HG03280 (cell line): ENCODE measurements at regions not wholly inside any gene's neighbourhood (a gene's known extent, or its start where the extent isn't known, plus 50 kb on each side); places are given as distances from the start of the nearest gene placed in this dataset.

Source experiments
- ATAC-seq: cut with Tn5 transposase; IDR thresholded peaks from one replicate; pipeline ENCODE4 v1.9.1; 2021; ENCODE audit warnings: mild to moderate bottlenecking, moderate library complexity; ENCODE audit not compliant: unreplicated experiment

DNA sequence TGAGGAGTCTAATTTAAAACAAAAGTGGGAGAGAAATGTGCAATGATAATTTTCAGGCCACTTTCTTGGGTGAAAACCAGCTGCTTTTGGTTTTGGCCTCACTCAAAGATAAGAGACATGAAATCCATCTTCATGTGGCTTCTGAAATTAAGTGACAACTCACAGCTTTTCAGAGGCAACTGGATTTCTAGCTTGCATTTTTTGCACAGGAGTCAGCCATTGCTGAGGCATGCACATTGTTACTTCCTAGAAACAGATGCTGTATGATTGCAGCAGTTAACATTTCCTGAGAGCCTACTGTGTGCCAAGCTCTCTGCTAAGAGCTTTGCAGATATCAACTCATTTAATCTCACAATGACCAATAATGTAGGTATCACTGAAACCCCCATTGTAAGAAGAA lies 562.6 kb downstream of the NR2F1-AS1 start:
- ATAC-seq: no peak

DNA sequence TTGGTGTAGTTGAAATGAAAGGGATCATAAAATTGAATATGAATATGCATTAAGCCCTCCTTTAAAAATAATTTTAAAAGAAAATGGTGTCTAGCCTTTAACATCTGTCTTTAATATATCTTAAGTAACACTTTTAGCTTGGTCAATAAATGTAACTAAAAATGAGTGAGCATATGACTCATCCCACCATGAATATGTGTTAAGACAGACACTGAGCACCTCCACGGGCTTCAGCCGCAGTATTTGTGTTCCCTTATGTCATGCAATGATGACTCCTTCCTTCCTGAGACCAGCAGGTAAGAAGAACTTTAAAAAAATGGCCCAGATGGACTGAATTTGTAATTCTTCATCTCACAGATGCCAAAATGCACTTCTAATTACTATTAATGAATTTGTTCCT lies 563.2 kb downstream of the NR2F1-AS1 start:
- no peak for ATAC-seq

GRCh38 chr5:93017376-93017775 lies 563.6 kb downstream of the NR2F1-AS1 start:
- no peak for ATAC-seq

GRCh38 chr5:93010616-93011015 lies 570.4 kb downstream of the NR2F1-AS1 start:
- no peak for ATAC-seq

DNA sequence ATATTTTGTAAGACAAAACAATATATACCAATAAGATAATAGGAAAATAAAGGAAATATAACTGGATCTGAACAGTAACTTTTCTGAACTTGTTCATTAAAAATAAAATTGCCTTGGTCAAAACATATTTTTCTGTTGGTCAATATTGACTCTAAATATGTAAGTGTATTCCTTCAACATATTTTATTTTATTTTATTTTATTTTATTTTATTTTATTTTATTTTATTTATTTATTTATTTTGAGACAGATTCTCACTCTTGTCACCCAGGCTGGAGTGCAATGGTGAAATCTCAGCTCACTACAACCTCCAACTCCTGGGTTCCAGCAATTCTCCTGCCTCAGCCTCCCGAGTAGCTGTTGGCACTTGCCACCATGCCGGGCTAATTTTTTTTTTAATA lies 571.0 kb downstream of the NR2F1-AS1 start:
- ATAC-seq: no peak

DNA sequence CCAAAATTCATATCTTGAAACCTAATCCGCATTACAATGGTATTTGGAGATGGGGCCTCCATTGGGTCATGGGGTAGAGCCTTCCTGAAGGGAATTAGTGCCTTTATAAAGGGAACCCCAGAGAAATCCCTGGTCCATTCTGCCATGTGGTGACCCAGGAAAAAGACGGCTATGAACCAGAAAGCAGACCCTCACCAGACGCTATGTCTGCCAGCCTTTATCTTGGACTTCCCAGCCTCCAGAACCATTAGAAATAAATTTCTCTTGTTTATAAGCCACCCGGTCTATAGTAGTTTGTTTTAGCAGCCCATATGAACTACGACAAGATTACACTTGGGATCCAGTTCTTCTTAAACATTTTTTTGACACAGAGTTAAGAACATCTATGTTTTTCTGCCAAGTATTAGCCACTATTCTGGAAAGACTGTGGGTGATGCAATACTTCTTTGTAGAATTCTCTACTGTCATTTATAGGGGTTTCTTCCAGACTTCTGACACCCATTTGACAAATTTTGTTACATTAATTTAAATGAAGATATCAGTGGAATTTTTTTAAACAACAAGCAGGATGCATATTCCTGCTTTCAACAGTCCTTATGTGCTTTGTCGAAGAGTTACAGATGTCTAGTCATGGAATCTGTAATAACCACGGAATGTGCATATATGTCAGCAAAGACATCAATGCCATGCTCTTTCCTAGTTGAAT lies 572.4 kb downstream of the NR2F1-AS1 start:
- ATAC-seq: no peak

DNA sequence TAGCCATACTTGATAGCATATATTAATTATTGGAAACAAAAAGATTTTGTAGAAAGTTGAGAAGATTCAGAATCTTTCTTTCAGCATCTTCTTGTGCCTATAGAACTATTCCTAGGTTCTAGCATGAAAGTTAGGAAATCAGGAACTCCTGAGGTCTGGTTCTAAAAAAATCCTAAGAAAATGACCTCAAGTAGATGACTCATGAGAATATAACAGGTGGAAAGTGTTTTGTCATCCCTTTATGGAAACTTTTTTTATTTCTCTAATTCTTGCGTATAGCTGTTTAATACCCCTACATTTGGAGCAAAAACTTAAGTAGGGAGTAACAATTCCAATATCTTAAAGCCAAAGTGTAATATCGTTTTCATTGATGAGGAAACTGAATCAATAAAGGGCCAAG lies 574.1 kb downstream of the NR2F1-AS1 start:
- ATAC-seq: no peak

GRCh38 chr5:92998456-92998855 lies 582.6 kb downstream of the NR2F1-AS1 start:
- no peak for ATAC-seq

GRCh38 chr5:92994392-92994791 lies 586.6 kb downstream of the NR2F1-AS1 start:
- ATAC-seq: no peak

DNA sequence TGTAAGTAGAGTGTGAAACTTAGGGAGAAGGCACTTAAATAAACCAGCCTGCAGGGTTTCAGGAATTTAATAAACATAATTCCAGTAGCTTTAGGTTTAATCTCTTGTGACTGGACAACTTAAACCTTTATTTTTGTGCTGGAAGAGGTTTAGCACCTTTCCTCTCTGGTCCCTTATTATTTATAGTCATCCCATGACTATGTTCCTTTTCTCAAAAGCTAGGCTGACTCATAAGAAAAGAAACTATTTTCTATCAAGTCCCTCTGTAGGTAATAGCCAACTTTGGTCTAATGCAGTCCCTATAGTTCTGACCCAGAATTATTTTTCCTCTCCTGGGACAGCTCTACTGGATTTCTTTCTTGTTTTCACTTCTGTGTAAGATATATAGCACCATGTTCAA lies 588.9 kb downstream of the NR2F1-AS1 start:
- ATAC-seq: no peak

- no peak for ATAC-seq
Observed at GRCh38 chr5:92991581-92992067, 589.4 kb downstream of the NR2F1-AS1 start.

DNA sequence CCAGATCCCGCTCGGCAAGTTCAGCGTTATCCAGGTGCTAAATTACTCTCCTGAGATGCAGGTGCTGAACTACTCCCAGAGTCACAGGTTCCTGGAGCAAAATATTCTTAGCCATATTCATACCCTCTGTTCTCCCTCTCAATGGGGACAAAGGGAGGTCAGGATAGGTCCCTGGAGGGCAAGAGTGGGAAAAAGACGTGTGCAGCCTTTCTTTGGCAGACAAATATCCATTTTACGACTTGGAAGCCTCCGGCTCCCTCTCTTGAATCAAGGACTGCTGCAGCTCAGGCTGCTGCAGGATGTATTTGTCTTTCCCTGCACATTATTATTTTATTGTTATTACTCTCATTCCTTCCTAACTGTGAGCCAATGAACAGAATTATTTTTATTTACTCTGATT lies 590.2 kb downstream of the NR2F1-AS1 start:
- ATAC-seq: no peak

DNA sequence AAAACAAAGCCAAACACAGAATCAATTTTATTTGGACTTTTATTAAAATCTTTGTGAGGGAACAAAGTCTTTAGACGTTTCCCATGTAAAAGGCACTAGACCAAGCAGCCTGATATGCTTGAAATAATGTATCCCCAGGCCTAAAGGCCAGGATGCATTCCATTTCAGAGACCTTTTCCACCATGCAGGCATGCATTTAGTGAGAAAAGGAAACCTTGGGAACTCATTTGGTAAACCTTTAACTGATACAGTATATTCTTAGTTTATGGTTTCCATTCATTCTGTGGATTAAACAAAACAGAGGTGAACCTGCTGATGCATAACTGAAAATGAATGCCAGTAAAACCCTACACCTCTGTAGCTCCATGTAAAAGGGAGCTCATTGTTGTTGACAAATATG lies 600.0 kb downstream of the NR2F1-AS1 start:
- ATAC-seq: no peak

DNA sequence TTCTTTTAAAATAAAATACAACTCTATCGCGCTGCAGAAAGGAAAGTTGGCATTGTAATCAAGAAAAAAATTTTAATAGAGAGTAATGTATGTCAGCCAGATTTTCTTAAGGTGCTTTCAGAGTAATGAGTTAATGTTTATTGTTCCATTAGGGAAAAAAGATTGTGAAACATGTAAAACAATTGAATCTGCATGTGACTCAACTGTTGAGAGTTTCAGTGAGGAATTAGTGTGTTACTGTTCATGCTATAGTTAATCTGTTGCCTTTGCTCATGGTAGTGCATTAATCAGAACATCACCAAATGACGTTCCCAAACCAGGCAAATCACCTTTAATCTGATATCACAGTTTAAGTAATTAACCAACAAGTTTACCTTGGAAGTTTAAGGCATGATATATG lies 600.5 kb downstream of the NR2F1-AS1 start:
- no peak for ATAC-seq

GRCh38 chr5:92979716-92980115 lies 601.3 kb downstream of the NR2F1-AS1 start:
- ATAC-seq: no peak

DNA sequence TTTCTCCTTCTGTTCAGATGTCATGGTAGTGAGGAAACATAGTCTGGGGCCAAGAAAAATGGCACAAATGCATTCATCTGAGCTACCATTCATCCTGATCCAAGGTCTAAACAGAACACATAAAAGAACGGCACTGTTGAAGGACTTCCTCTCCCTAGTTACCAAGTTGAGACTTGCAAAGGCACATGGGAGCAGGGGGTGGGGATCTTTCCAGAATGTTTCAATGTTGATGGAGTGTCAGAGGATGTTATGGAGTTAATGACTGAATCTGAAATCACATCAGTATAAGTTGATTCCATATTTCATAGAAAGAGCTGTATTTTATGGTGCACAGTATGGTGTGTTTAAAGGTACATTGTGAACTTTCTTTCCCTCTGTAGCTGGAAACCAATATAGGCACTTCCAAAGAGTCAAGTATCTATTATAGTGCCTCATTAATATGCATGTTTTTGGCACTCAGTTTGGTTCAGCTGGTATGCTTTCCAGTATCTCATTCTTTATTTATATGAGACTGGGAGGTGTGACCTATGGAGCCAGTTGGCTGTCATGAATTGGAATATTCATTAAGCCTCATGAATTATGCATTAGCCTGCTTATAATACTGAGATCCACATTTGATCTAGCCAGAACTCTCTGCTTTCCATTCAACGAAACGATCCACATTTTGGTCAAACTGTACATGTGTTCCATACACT lies 603.0 kb downstream of the NR2F1-AS1 start:
- ATAC-seq: no peak

DNA sequence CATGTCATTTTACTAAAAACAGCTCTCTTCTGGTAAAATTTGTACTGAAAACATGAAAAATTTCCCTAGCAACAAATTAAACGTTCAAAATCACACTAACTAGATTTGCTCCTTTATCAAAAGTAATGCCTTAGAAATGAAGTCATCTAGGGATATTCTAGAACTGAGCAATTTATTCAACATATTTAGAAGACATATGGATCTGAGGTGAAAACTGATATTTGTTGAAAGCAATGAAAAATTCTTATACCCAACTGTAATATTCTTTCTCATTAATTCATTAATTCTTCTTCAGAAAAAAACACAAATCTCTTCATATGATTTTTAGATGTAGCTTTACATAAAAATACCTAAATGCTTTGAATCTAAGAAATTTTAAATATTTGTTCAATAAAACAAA lies 604.9 kb downstream of the NR2F1-AS1 start:
- ATAC-seq: no peak

GRCh38 chr5:92969781-92970237 lies 611.2 kb downstream of the NR2F1-AS1 start:
- ATAC-seq: no peak

- no peak for ATAC-seq
Observed at GRCh38 chr5:92969191-92969780, 611.7 kb downstream of the NR2F1-AS1 start.

DNA sequence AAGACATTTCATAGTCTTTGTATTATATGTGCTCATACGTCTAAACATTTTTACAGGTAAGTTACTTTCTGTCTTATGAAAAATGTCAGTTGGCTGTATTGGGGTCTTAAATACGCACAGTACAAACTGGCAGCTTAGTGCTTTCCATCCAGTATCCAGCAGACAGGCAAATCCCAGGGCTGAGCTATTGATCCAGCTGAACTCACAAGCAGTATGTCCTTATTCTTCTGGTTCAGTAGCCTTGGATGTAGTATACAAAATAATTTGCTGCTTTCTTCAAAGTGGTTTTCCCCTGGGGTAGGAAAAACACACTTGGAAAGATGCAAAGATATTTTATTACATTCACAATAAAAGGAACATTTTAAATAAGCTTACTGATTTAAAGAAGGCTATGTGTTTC lies 617.2 kb downstream of the NR2F1-AS1 start:
- ATAC-seq: no peak

GRCh38 chr5:92962752-92963151 lies 618.3 kb downstream of the NR2F1-AS1 start:
- no peak for ATAC-seq

- ATAC-seq: no peak
Observed at GRCh38 chr5:92956886-92957285, 624.1 kb downstream of the NR2F1-AS1 start.
